KMS-11 (cell line): ENCODE measurements at regions not wholly inside any gene's neighbourhood (a gene's known extent, or its start where the extent isn't known, plus 50 kb on each side); places are given as distances from the start of the nearest gene placed in this dataset.

Experiments
- H2AFZ ChIP-seq: fragments of 200-600 bp; sonication (generic); 2 replicates; pipeline ENCODE4 v1.6.1; 2016; ENCODE audit warnings: antibody characterized with exemption, mixed run types, low read depth
- H3K27ac ChIP-seq: fragments of 200-600 bp; sonication (generic); 2 replicates; pipeline ENCODE4 v1.6.1; 2016; ENCODE audit warnings: mild to moderate bottlenecking, mixed run types
- H3K27me3 ChIP-seq: fragments of 200-600 bp; sonication (generic); 2 replicates; pipeline ENCODE4 v1.6.1; 2017; ENCODE audit warnings: mild to moderate bottlenecking, low read depth, mixed run types, moderate library complexity; ENCODE audit not compliant: insufficient read depth
- H3K36me3 ChIP-seq: fragments of 200-600 bp; sonication (generic); 2 replicates; pipeline ENCODE4 v1.6.1; 2017; ENCODE audit warnings: mild to moderate bottlenecking, mixed run types; ENCODE audit not compliant: insufficient read depth
- H3K4me1 ChIP-seq: fragments of 200-600 bp; sonication (generic); 2 replicates; pipeline ENCODE4 v1.6.1; 2016; ENCODE audit warnings: mild to moderate bottlenecking, low read depth, mixed run types; ENCODE audit not compliant: poor library complexity, severe bottlenecking
- H3K4me2 ChIP-seq: fragments of 200-600 bp; sonication (generic); 2 replicates; pipeline ENCODE4 v1.7.0; 2016; ENCODE audit warnings: mild to moderate bottlenecking, mixed run types
- H3K4me3 ChIP-seq: fragments of 200-600 bp; sonication (generic); IDR thresholded peaks from 2 replicates; pipeline ENCODE4 v1.6.1; 2017; ENCODE audit warnings: low read depth, low read length, mixed read lengths; ENCODE audit not compliant: insufficient read depth
- H3K79me2 ChIP-seq: fragments of 200-600 bp; sonication (generic); 2 replicates; pipeline ENCODE4 v1.6.1; 2016; ENCODE audit warnings: low read depth, mixed run types; ENCODE audit not compliant: insufficient read depth
- H3K9ac ChIP-seq: fragments of 200-600 bp; sonication (generic); 2 replicates; pipeline ENCODE4 v1.6.1; 2016; ENCODE audit warnings: mild to moderate bottlenecking, mixed run types
- H4K20me1 ChIP-seq: fragments of 200-600 bp; sonication (generic); 2 replicates; pipeline ENCODE4 v1.6.1; 2016; ENCODE audit warnings: mild to moderate bottlenecking, mixed run types; ENCODE audit not compliant: insufficient read depth
- CTCF ChIP-seq: fragments of 200-600 bp; sonication (generic); conservative IDR thresholded peaks from 2 replicates; pipeline ENCODE4 v1.6.1; 2017; ENCODE audit warnings: low read depth, mild to moderate bottlenecking, antibody characterized with exemption, low read length, moderate library complexity, mixed read lengths

GRCh38 chr3:20849975-20850374, 664.0 kb upstream of the SGO1 start:
- Histone ChIP-seq H2AFZ (no peak overlapping the region), H3K4me3 (no peak overlapping the region), H3K9ac (no peak overlapping the region), H3K4me2 (no peak overlapping the region), H3K4me1 (no peaks in the 10 kb centered on the region), H3K79me2 (no peaks in the 10 kb centered on the region), H3K36me3 (no peaks in the 10 kb centered on the region), H4K20me1 (no peaks in the 10 kb centered on the region), H3K27me3 (no peaks in the 10 kb centered on the region), H3K27ac (no peak overlapping the region)
- TF ChIP-seq CTCF = no peak

GRCh38 chr3:20846832-20847231, 660.8 kb upstream of the SGO1 start:
- H3K4me1 ChIP-seq = no peaks in the 10 kb centered on the region
- no peaks in the 10 kb centered on the region for H3K79me2 ChIP-seq
- no peak overlapping the region for H3K27ac ChIP-seq
- no peaks in the 10 kb centered on the region for H4K20me1 ChIP-seq
- no peak overlapping the region for H3K9ac ChIP-seq
- H3K4me2 ChIP-seq = no peak overlapping the region
- no peak overlapping the region for H3K4me3 ChIP-seq
- H2AFZ ChIP-seq = no peak overlapping the region
- H3K36me3 ChIP-seq = no peaks in the 10 kb centered on the region
- H3K27me3 ChIP-seq = no peaks in the 10 kb centered on the region
- no peak for TF ChIP-seq CTCF

GRCh38 chr3:20846066-20846465, 660.1 kb upstream of the SGO1 start:
- TF ChIP-seq CTCF = no peak
- H3K36me3 ChIP-seq = no peaks in the 10 kb centered on the region
- no peaks in the 10 kb centered on the region for H4K20me1 ChIP-seq
- no peak overlapping the region for H3K27ac ChIP-seq
- H3K79me2 ChIP-seq = no peaks in the 10 kb centered on the region
- no peaks in the 10 kb centered on the region for H3K4me1 ChIP-seq
- H3K9ac ChIP-seq = no peak overlapping the region
- no peak overlapping the region for H3K4me3 ChIP-seq
- no peak overlapping the region for H2AFZ ChIP-seq
- no peaks in the 10 kb centered on the region for H3K27me3 ChIP-seq
- no peak overlapping the region for H3K4me2 ChIP-seq

GRCh38 chr3:20844851-20845250, 658.8 kb upstream of the SGO1 start:
- no peak overlapping the region for H2AFZ ChIP-seq
- H3K9ac ChIP-seq = no peak overlapping the region
- H3K4me1 ChIP-seq = no peaks in the 10 kb centered on the region
- H3K4me2 ChIP-seq = no peak overlapping the region
- H3K27me3 ChIP-seq = no peaks in the 10 kb centered on the region
- no peak overlapping the region for H3K27ac ChIP-seq
- no peak for TF ChIP-seq CTCF
- H4K20me1 ChIP-seq = no peaks in the 10 kb centered on the region
- no peaks in the 10 kb centered on the region for H3K79me2 ChIP-seq
- H3K36me3 ChIP-seq = no peaks in the 10 kb centered on the region
- no peak overlapping the region for H3K4me3 ChIP-seq
